Testis (tissue), 2 donors: ENCODE measurements at regions not wholly inside any gene's neighbourhood (a gene's known extent, or its start where the extent isn't known, plus 50 kb on each side); places are given as distances from the start of the nearest gene placed in this dataset.

Source experiments
- DNase-seq: peaks from one replicate; pipeline ENCODE4 v3.0.0-alpha.2; 2019
- H3K27ac ChIP-seq, 2 donors: fragments of 200-600 bp; sonication (generic); one replicate each; pipeline ENCODE4 v1.5.1; 2019
- H3K27me3 ChIP-seq: fragments of 200-600 bp; sonication (generic); one replicate; pipeline ENCODE4 v1.5.1; 2019
- H3K36me3 ChIP-seq: fragments of 200-600 bp; sonication (generic); one replicate; pipeline ENCODE4 v1.5.1; 2017; ENCODE audit warnings: low read depth; ENCODE audit errors: missing control alignments
- H3K4me1 ChIP-seq: fragments of 200-600 bp; sonication (generic); one replicate; pipeline ENCODE4 v1.5.1; 2019
- H3K4me3 ChIP-seq, 2 donors: fragments of 200-600 bp; sonication (generic); one replicate each; pipeline ENCODE4 v1.5.1; 2017 to 2019
- H3K9me3 ChIP-seq: fragments of 200-600 bp; sonication (generic); one replicate; pipeline ENCODE4 v1.5.1; 2017
- CTCF ChIP-seq, 3 experiments: fragments of 450-650 bp in 2 of 3; fragments of 200-600 bp in 1 of 3; sonication (generic) in 1 of 3; IDR thresholded peaks; one replicate each; pipeline ENCODE4 v1.5.1; 2016 to 2019; ENCODE audit warnings: antibody characterized with exemption in 3 of 3, mild to moderate bottlenecking in 2 of 3, moderate library complexity in 1 of 3
- POLR2A ChIP-seq: fragments of 450-650 bp; IDR thresholded peaks from one replicate; pipeline ENCODE4 v1.6.1; 2017; ENCODE audit warnings: antibody characterized with exemption, mild to moderate bottlenecking, moderate library complexity
- WGBS, 2 donors: methylation state at CpG; one replicate each; pipeline ENCODE4 v1.1.5; 2018; 5-methylcytosine and 5-hydroxymethylcytosine counted together
- intact Hi-C: fragments of 100-400 bp; cut with DNase I; formaldehyde crosslinking; loops from one replicate; pipeline ENCODE4 v1.15.1; 2023; ENCODE audit warnings: low total_unique reads

- no peak overlapping the region for H3K27ac ChIP-seq
- intact Hi-C loops = no loop called here
- WGBS, 2 donors = 83 to 91% methylated on average over 5 of the region's 5 CpGs
- no peaks in the 10 kb centered on the region for H3K9me3 ChIP-seq
- H3K27me3 ChIP-seq = no peaks in the 10 kb centered on the region
- H3K4me1 ChIP-seq = no peaks in the 10 kb centered on the region
- no peaks in the 10 kb centered on the region for H3K36me3 ChIP-seq
- no peak for DNase-seq
- no peak overlapping the region for H3K4me3 ChIP-seq
- no peak for TF ChIP-seq POLR2A
- TF ChIP-seq CTCF (IDR thresholded peaks at IDR 0.05) = no peak
These were observed 93.8 kb upstream of the PDZRN3 start for GRCh38 chr3:73718326-73719110.

- Histone ChIP-seq H3K36me3 (no peaks in the 10 kb centered on the region), H3K9me3 (no peaks in the 10 kb centered on the region), H3K4me1 (no peaks in the 10 kb centered on the region), H3K4me3 (no peak overlapping the region), H3K27ac (no peak overlapping the region), H3K27me3 (no peaks in the 10 kb centered on the region)
- TF ChIP-seq CTCF (IDR thresholded peaks at IDR 0.05) = no peak
- TF ChIP-seq POLR2A = no peak
- no peak for DNase-seq
- intact Hi-C loops = no loop called here
- 97% methylated on average over 3 of the region's 3 CpGs for WGBS, 2 donors
These were observed 91.7 kb upstream of the PDZRN3 start for GRCh38 chr3:73716418-73716817.

GRCh38 chr3:73710340-73710739 lies 85.6 kb upstream of the PDZRN3 start:
- 90 to 97% methylated on average over 1 of the region's 1 CpG for WGBS, 2 donors
- H3K4me1 ChIP-seq = no peaks in the 10 kb centered on the region
- intact Hi-C loops = no loop called here
- no peaks in the 10 kb centered on the region for H3K36me3 ChIP-seq
- no peaks in the 10 kb centered on the region for H3K9me3 ChIP-seq
- no peaks in the 10 kb centered on the region for H3K27me3 ChIP-seq
- H3K4me3 ChIP-seq = no peak overlapping the region
- DNase-seq = no peak
- TF ChIP-seq CTCF (IDR thresholded peaks at IDR 0.05) = no peak
- TF ChIP-seq POLR2A = no peak
- no peak overlapping the region for H3K27ac ChIP-seq

- intact Hi-C loops = no loop called here
- Histone ChIP-seq H3K4me3 (no peak overlapping the region), H3K36me3 (no peaks in the 10 kb centered on the region), H3K27ac (no peak overlapping the region), H3K4me1 (no peaks in the 10 kb centered on the region), H3K9me3 (no peaks in the 10 kb centered on the region), H3K27me3 (no peaks in the 10 kb centered on the region)
- no peak for TF ChIP-seq CTCF (IDR thresholded peaks at IDR 0.05)
- no peak for TF ChIP-seq POLR2A
- DNase-seq = no peak
- 91 to 100% methylated on average over 1 of the region's 1 CpG for WGBS, 2 donors
These were observed 85.0 kb upstream of the PDZRN3 start for GRCh38 chr3:73709712-73710111.

- Histone ChIP-seq H3K27ac (no peak overlapping the region), H3K27me3 (no peaks in the 10 kb centered on the region), H3K9me3 (no peaks in the 10 kb centered on the region), H3K36me3 (no peaks in the 10 kb centered on the region), H3K4me1 (no peaks in the 10 kb centered on the region), H3K4me3 (no peak overlapping the region)
- TF ChIP-seq CTCF (IDR thresholded peaks at IDR 0.05) (no peak), POLR2A (no peak)
- WGBS, 2 donors = 55 to 62% methylated on average over 2 of the region's 2 CpGs
- DNase-seq = no peak
- intact Hi-C loops = no loop called here
These were observed 84.2 kb upstream of the PDZRN3 start for GRCh38 chr3:73708956-73709355.
